Upper lobe of right lung (tissue), 1 donor: ENCODE measurements at regions not wholly inside any gene's neighbourhood (a gene's known extent, or its start where the extent isn't known, plus 50 kb on each side); places are given as distances from the start of the nearest gene placed in this dataset.

Source experiments
- ATAC-seq: fragments of 200-7000 bp; cut with Tn5 transposase; one replicate; pipeline ENCODE4 v1.9.1; 2020; ENCODE audit warnings: mild to moderate bottlenecking, moderate library complexity
- DNase-seq: peaks from one replicate; pipeline ENCODE4 v3.0.0-alpha.2; 2020
- H3K27ac ChIP-seq: fragments of 200-600 bp; one replicate; pipeline ENCODE4 v1.8.0; 2022
- H3K27me3 ChIP-seq: fragments of 200-600 bp; one replicate; pipeline ENCODE4 v1.8.0; 2022; ENCODE audit warnings: mild to moderate bottlenecking
- H3K36me3 ChIP-seq: fragments of 200-600 bp; one replicate; pipeline ENCODE4 v1.8.0; 2022
- H3K4me1 ChIP-seq: fragments of 200-600 bp; one replicate; pipeline ENCODE4 v1.8.0; 2022
- H3K4me3 ChIP-seq: fragments of 200-600 bp; one replicate; pipeline ENCODE4 v1.8.0; 2022; ENCODE audit warnings: mild to moderate bottlenecking
- H3K9me3 ChIP-seq: fragments of 200-600 bp; one replicate; pipeline ENCODE4 v1.8.0; 2022
- CTCF ChIP-seq: fragments of 200-600 bp; IDR thresholded peaks from one replicate; pipeline ENCODE4 v1.8.0; 2022; ENCODE audit warnings: antibody characterized with exemption
- intact Hi-C: fragments of 100-400 bp; cut with DNase I; formaldehyde crosslinking; loops from one replicate; pipeline ENCODE4 v1.11.0; 2022
- donor health status: DM: no; HTN: yes; CAD: no; lungs with severe emphysema.

GRCh38 chr22:48689206-48689605 lies 1138.5 kb downstream of the BRD1 start:
- intact Hi-C loops = no loop called here
- Histone ChIP-seq H3K27ac (no peak overlapping the region), H3K4me1 (no peaks in the 10 kb centered on the region), H3K4me3 (no peak overlapping the region), H3K9me3 (no peaks in the 10 kb centered on the region), H3K27me3 (no peaks in the 10 kb centered on the region), H3K36me3 (no peaks in the 10 kb centered on the region)
- no peak for TF ChIP-seq CTCF
- ATAC-seq = no peak
- no peak for DNase-seq

GRCh38 chr22:48688366-48688765 lies 1139.3 kb downstream of the BRD1 start:
- H3K27ac ChIP-seq = no peak overlapping the region
- intact Hi-C loops = no loop called here
- H3K9me3 ChIP-seq = no peaks in the 10 kb centered on the region
- DNase-seq (no peak), ATAC-seq (no peak)
- H3K27me3 ChIP-seq = no peaks in the 10 kb centered on the region
- TF ChIP-seq CTCF = no peak
- no peaks in the 10 kb centered on the region for H3K4me1 ChIP-seq
- H3K36me3 ChIP-seq = no peaks in the 10 kb centered on the region
- H3K4me3 ChIP-seq = no peak overlapping the region

GRCh38 chr22:48687606-48688005 lies 1140.1 kb downstream of the BRD1 start:
- H3K4me1 ChIP-seq = no peaks in the 10 kb centered on the region
- intact Hi-C loops = no loop called here
- no peak for TF ChIP-seq CTCF
- no peak for DNase-seq
- no peak for ATAC-seq
- H3K9me3 ChIP-seq = no peaks in the 10 kb centered on the region
- H3K36me3 ChIP-seq = no peaks in the 10 kb centered on the region
- H3K27ac ChIP-seq = no peak overlapping the region
- no peaks in the 10 kb centered on the region for H3K27me3 ChIP-seq
- no peak overlapping the region for H3K4me3 ChIP-seq

GRCh38 chr22:48686694-48687302 lies 1140.9 kb downstream of the BRD1 start:
- no peaks in the 10 kb centered on the region for H3K36me3 ChIP-seq
- no peaks in the 10 kb centered on the region for H3K4me1 ChIP-seq
- no peak overlapping the region for H3K27ac ChIP-seq
- no peak overlapping the region for H3K4me3 ChIP-seq
- H3K9me3 ChIP-seq = no peaks in the 10 kb centered on the region
- intact Hi-C loops = no loop called here
- H3K27me3 ChIP-seq = no peaks in the 10 kb centered on the region
- no peak for ATAC-seq
- no peak for TF ChIP-seq CTCF
- DNase-seq = no peak

GRCh38 chr22:48685767-48686166 lies 1141.9 kb downstream of the BRD1 start:
- ATAC-seq (no peak), DNase-seq (no peak)
- Histone ChIP-seq H3K9me3 (no peaks in the 10 kb centered on the region), H3K4me1 (no peaks in the 10 kb centered on the region), H3K36me3 (no peaks in the 10 kb centered on the region), H3K27ac (no peak overlapping the region), H3K4me3 (no peak overlapping the region), H3K27me3 (no peaks in the 10 kb centered on the region)
- no peak for TF ChIP-seq CTCF
- intact Hi-C loops = no loop called here

- intact Hi-C loops = no loop called here
- H3K9me3 ChIP-seq = no peaks in the 10 kb centered on the region
- no peak for ATAC-seq
- H3K27me3 ChIP-seq = no peaks in the 10 kb centered on the region
- no peak for DNase-seq
- no peak for TF ChIP-seq CTCF
- no peaks in the 10 kb centered on the region for H3K4me1 ChIP-seq
- H3K36me3 ChIP-seq = no peaks in the 10 kb centered on the region
- H3K27ac ChIP-seq = no peak overlapping the region
- no peak overlapping the region for H3K4me3 ChIP-seq
Measured at GRCh38 chr22:48683640-48684039, 1144.0 kb downstream of the BRD1 start.
